NB4 (cell line): ENCODE measurements at regions not wholly inside any gene's neighbourhood (a gene's known extent, or its start where the extent isn't known, plus 50 kb on each side); places are given as distances from the start of the nearest gene placed in this dataset.

Experiments used
- MAX ChIP-seq: IDR thresholded peaks from 2 replicates; pipeline ENCODE4 v1.6.1; 2011; ENCODE audit warnings: low read depth, low read length
- POLR2A ChIP-seq: IDR thresholded peaks from 2 replicates; pipeline ENCODE4 v1.6.1; 2011; ENCODE audit warnings: mild to moderate bottlenecking; ENCODE audit not compliant: insufficient read length; ENCODE audit errors: extremely low read depth

GRCh38 chr13:53338760-53339159 lies 310.1 kb downstream of the OLFM4 start:
- TF ChIP-seq MAX (no peak), POLR2A (no peak)
